ENCODE measurements at regions not wholly inside any gene's neighbourhood (a gene's known extent, or its start where the extent isn't known, plus 50 kb on each side); places are given as distances from the start of the nearest gene placed in this dataset.

DNA sequence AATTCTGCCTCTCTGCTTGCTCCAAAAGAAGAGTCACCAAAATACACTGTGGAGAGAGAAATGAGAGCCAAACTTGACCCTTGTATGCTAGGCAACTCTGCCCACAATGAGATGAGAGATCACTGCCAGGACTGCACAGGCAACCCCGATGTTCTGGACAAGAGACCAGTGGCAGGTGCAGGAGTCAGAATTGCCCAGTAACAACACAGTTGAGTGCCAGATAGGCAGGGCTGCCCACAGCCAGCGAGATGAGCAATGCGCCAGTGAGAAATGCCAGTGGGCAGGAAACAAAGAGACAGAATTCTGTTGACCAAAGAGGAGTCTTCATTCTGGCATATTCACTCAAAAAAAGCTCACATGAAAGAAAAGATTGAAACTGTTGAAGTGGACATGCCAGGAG is 570.7 kb downstream of the CAAP1 start:
- DNase-seq (no peak), ATAC-seq (no peak)
- CTCF ChIA-PET = no interaction called here
- H3K4me3 Mint-ChIP-seq = no peak overlapping the region
- TF ChIP-seq, protein P1, sequence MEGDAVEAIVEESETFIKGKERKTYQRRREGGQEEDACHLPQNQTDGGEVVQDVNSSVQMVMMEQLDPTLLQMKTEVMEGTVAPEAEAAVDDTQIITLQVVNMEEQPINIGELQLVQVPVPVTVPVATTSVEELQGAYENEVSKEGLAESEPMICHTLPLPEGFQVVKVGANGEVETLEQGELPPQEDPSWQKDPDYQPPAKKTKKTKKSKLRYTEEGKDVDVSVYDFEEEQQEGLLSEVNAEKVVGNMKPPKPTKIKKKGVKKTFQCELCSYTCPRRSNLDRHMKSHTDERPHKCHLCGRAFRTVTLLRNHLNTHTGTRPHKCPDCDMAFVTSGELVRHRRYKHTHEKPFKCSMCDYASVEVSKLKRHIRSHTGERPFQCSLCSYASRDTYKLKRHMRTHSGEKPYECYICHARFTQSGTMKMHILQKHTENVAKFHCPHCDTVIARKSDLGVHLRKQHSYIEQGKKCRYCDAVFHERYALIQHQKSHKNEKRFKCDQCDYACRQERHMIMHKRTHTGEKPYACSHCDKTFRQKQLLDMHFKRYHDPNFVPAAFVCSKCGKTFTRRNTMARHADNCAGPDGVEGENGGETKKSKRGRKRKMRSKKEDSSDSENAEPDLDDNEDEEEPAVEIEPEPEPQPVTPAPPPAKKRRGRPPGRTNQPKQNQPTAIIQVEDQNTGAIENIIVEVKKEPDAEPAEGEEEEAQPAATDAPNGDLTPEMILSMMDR (IDR thresholded peaks at IDR 0.05) = no peak
- H3K27me3 Mint-ChIP-seq = no peaks in the 10 kb centered on the region
- H3K27ac Mint-ChIP-seq = no peak overlapping the region
- POLR2A ChIA-PET = no interaction called here
- no peaks in the 10 kb centered on the region for H3K4me1 Mint-ChIP-seq (ENCODE audit: low read depth)
- H3K9me3 Mint-ChIP-seq = peaks cover 4% of the 10 kb centered on the region
- intact Hi-C loops (cut with micrococcal nuclease) = loop anchor here (10.0 kb wide), 1 partner anchor 357 kb away; no protein-coding TSS in a partner anchor
- no peaks in the 10 kb centered on the region for H3K36me3 Mint-ChIP-seq (ENCODE audit: low read depth)

DNA sequence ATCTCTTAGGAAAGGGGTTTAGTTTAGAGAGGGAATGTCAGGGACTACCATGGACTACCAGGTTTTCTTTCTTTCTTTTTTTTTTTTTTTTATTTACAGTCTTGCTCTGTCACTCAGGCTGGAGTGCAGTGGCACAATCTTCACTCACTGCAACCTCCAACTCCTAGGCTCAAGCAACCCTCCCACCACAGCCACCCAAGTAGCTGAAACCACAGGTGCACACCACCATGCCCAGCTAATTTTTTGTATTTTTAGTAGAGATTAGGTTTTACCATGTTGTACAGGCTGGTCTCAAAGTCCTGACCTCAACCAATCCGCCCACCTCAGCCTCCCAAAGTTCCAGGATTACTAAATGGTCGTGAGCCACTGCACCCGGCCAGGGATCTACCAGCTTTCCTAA is 572.7 kb downstream of the CAAP1 start:
- Mint-ChIP-seq H3K4me1 (ENCODE audit: low read depth) (no peaks in the 10 kb centered on the region), H3K27me3 (no peaks in the 10 kb centered on the region), H3K36me3 (ENCODE audit: low read depth) (no peaks in the 10 kb centered on the region), H3K4me3 (no peak overlapping the region), H3K9me3 (peaks cover 4% of the 10 kb centered on the region), H3K27ac (no peak overlapping the region)
- CTCF ChIA-PET = no interaction called here
- POLR2A ChIA-PET = no interaction called here
- TF ChIP-seq, protein P1 (IDR thresholded peaks at IDR 0.05) = no peak
- DNase-seq (no peak), ATAC-seq (no peak)
- intact Hi-C loops (cut with micrococcal nuclease) = loop anchor here (10.0 kb wide), 1 partner anchor 355 kb away; no protein-coding TSS in a partner anchor

DNA sequence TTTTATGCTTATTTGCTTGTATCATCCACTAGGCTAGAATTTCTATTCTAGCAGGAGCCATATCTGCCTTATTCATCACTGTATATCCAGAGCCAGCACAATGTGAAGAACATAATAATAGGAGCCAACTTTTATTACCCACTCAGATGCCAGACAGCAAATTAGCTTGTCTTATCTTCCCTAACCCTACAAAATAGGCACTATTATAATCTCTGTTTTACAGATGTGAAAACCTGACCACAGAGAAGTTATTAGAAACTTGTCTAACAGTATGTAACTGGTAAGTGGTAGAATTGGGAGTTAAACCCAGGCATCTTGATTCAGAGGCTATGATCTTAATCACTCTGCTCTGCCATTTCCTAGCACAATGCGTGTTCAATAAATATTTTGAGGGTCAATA is 579.5 kb downstream of the CAAP1 start:
- H3K27ac Mint-ChIP-seq = no peak overlapping the region
- no peak for DNase-seq
- H3K9me3 Mint-ChIP-seq = no peaks in the 10 kb centered on the region
- POLR2A ChIA-PET = no interaction called here
- H3K27me3 Mint-ChIP-seq = no peaks in the 10 kb centered on the region
- intact Hi-C loops (cut with micrococcal nuclease) = no loop called here
- no peaks in the 10 kb centered on the region for H3K4me1 Mint-ChIP-seq (ENCODE audit: low read depth)
- H3K36me3 Mint-ChIP-seq (ENCODE audit: low read depth) = no peaks in the 10 kb centered on the region
- TF ChIP-seq, protein P1 (IDR thresholded peaks at IDR 0.05) = no peak
- ATAC-seq = no peak
- CTCF ChIA-PET = interaction anchor here (0.8 kb wide), 1 partner anchor 74 kb away, joined by 3 read pairs; no protein-coding TSS in a partner anchor
- no peak overlapping the region for H3K4me3 Mint-ChIP-seq

DNA sequence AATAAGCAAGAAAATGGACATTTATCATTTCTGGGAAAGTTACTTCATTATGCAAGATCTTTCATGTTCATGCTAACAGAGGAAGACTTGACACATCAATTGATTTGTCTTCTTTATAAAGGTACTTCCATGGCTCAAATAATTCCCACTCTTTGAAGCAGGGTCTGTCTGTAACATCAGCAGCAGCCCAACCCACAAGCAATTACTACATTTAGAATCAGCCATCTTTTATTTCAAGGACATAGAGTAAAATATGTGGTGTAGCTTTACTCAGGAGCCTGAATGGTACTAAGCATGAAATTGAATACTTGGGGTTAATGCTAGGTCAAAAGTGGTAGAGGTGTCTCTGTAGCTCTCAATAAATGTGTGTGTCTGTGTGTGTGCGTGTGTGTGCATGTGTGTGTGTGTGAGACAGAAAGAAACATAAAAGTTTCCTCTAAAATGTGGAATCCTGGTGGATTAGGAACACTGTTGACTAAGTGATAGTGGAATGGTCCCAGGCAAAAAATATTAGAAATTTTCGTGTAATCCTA is 581.1 kb downstream of the CAAP1 start:
- CTCF ChIA-PET = no interaction called here
- Mint-ChIP-seq H3K36me3 (ENCODE audit: low read depth) (no peaks in the 10 kb centered on the region), H3K4me1 (ENCODE audit: low read depth) (no peaks in the 10 kb centered on the region), H3K9me3 (peaks cover 1% of the 10 kb centered on the region), H3K27me3 (no peaks in the 10 kb centered on the region), H3K4me3 (no peak overlapping the region), H3K27ac (no peak overlapping the region)
- TF ChIP-seq, protein P1 (IDR thresholded peaks at IDR 0.05) = no peak
- intact Hi-C loops (cut with micrococcal nuclease) = no loop called here
- DNase-seq = no peak
- POLR2A ChIA-PET = no interaction called here
- no peak for ATAC-seq

DNA sequence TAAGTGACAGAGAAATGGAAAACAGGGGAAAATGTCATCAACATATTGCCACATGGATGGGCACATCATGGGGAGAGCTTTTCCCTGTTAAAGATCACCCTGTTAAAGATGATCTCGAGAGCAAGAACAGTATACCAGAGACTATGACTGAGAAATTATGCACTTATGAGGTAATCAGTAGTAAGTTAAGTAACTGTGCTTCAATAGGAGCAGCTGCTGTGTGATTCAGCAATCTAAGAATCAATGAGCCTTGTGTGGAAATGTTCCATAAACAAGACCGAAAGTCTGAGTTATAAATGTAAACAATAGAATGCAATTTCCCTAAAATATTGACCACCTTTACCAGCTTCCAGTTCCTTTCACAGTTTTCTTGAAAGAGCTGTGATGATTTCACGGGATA is 582.3 kb downstream of the CAAP1 start:
- Mint-ChIP-seq H3K4me3 (no peak overlapping the region), H3K27me3 (no peaks in the 10 kb centered on the region), H3K27ac (no peak overlapping the region), H3K9me3 (peaks cover 1% of the 10 kb centered on the region), H3K4me1 (ENCODE audit: low read depth) (no peaks in the 10 kb centered on the region), H3K36me3 (ENCODE audit: low read depth) (no peaks in the 10 kb centered on the region)
- CTCF ChIA-PET = no interaction called here
- TF ChIP-seq, protein P1 (IDR thresholded peaks at IDR 0.05) = no peak
- intact Hi-C loops (cut with micrococcal nuclease) = no loop called here
- ATAC-seq = no peak
- POLR2A ChIA-PET = interaction anchor here (0.6 kb wide), 1 partner anchor 37 kb away, joined by 3 read pairs; no protein-coding TSS in a partner anchor
- DNase-seq = no peak
